ENCODE measurements at regions not wholly inside any gene's neighbourhood (a gene's known extent, or its start where the extent isn't known, plus 50 kb on each side); places are given as distances from the start of the nearest gene placed in this dataset.

DNA sequence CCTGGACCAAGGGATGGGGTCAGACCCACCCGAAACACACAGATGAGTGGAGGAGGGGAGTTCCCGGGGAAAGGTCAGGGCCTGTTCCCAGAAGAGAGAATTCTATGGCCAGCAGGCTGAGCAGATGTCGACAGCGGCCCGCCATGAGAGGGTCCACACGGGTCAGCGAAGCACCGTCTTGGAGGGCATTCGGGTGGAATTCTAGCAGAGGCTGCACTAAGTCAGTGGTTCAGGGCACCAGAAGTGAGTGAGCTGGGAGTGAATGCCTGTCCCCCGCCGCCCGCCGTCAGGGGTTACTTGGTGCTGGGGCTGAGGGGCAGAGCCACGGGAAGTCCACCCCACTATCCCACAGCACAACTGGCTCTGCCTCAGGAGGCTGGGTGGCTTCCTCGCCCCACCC, 96.2 kb upstream of the VSTM2B start:
- TF ChIP-seq, protein P1, sequence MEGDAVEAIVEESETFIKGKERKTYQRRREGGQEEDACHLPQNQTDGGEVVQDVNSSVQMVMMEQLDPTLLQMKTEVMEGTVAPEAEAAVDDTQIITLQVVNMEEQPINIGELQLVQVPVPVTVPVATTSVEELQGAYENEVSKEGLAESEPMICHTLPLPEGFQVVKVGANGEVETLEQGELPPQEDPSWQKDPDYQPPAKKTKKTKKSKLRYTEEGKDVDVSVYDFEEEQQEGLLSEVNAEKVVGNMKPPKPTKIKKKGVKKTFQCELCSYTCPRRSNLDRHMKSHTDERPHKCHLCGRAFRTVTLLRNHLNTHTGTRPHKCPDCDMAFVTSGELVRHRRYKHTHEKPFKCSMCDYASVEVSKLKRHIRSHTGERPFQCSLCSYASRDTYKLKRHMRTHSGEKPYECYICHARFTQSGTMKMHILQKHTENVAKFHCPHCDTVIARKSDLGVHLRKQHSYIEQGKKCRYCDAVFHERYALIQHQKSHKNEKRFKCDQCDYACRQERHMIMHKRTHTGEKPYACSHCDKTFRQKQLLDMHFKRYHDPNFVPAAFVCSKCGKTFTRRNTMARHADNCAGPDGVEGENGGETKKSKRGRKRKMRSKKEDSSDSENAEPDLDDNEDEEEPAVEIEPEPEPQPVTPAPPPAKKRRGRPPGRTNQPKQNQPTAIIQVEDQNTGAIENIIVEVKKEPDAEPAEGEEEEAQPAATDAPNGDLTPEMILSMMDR (IDR thresholded peaks at IDR 0.05), result no peak
- TF ChIP-seq POLR2A (IDR thresholded peaks at IDR 0.05), result no peak
